ENCODE measurements at regions not wholly inside any gene's neighbourhood (a gene's known extent, or its start where the extent isn't known, plus 50 kb on each side); places are given as distances from the start of the nearest gene placed in this dataset.

GRCh38 chr17:33491871-33492481, 198.9 kb upstream of the ASIC2 start:
- WGBS, 2 donors: 57 to 63% methylated on average over 9 of the region's 9 CpGs
- Histone ChIP-seq H3K27me3 (no peaks in the 10 kb centered on the region), H3K4me1 (peaks cover 0 to 9% (median 4%) of the 10 kb centered on the region in 3 donors), H3K4me3 (no peak overlapping the region), H3K27ac (no peak overlapping the region), H3K9me3 (no peaks in the 10 kb centered on the region), H3K36me3 (no peaks in the 10 kb centered on the region)
- intact Hi-C loops (cut with DNase I): no loop called here
- no peak for DNase-seq
- TF ChIP-seq CTCF (IDR thresholded peaks at IDR 0.05) (no peak), POLR2A (IDR thresholded peaks at IDR 0.05) (no peak)

- Histone ChIP-seq H3K27me3 (no peaks in the 10 kb centered on the region), H3K4me1 (peaks cover 0 to 9% (median 4%) of the 10 kb centered on the region in 3 donors), H3K36me3 (no peaks in the 10 kb centered on the region), H3K9me3 (no peaks in the 10 kb centered on the region), H3K27ac (no peak overlapping the region), H3K4me3 (no peak overlapping the region)
- intact Hi-C loops (cut with DNase I): no loop called here
- no peak for DNase-seq
- 23 to 52% methylated on average over 2 to 3 of the region's 3 CpGs for WGBS, 2 donors
- TF ChIP-seq POLR2A (IDR thresholded peaks at IDR 0.05): no peak
- TF ChIP-seq CTCF (IDR thresholded peaks at IDR 0.05): no peak
Measured at GRCh38 chr17:33492731-33493265, 199.7 kb upstream of the ASIC2 start.

GRCh38 chr17:33493566-33493965, 200.5 kb upstream of the ASIC2 start:
- intact Hi-C loops (cut with DNase I): no loop called here
- no peak for TF ChIP-seq CTCF (IDR thresholded peaks at IDR 0.05)
- TF ChIP-seq POLR2A (IDR thresholded peaks at IDR 0.05): no peak
- H3K4me3 ChIP-seq: no peak overlapping the region
- no peaks in the 10 kb centered on the region for H3K27me3 ChIP-seq
- no peak overlapping the region for H3K27ac ChIP-seq
- H3K9me3 ChIP-seq: no peaks in the 10 kb centered on the region
- peaks cover 0 to 9% (median 4%) of the 10 kb centered on the region in 3 donors for H3K4me1 ChIP-seq
- DNase-seq: no peak
- 55 to 69% methylated on average over 5 of the region's 5 CpGs for WGBS, 2 donors
- H3K36me3 ChIP-seq: no peaks in the 10 kb centered on the region

GRCh38 chr17:33494151-33494550, 201.1 kb upstream of the ASIC2 start:
- intact Hi-C loops (cut with DNase I): no loop called here
- Histone ChIP-seq H3K4me3 (no peak overlapping the region), H3K27me3 (no peaks in the 10 kb centered on the region), H3K27ac (no peak overlapping the region), H3K9me3 (no peaks in the 10 kb centered on the region), H3K36me3 (no peaks in the 10 kb centered on the region), H3K4me1 (peaks cover 0 to 9% (median 4%) of the 10 kb centered on the region in 3 donors)
- DNase-seq: no peak
- TF ChIP-seq CTCF (IDR thresholded peaks at IDR 0.05): no peak
- TF ChIP-seq POLR2A (IDR thresholded peaks at IDR 0.05): no peak
- 56 to 72% methylated on average over 3 of the region's 4 CpGs for WGBS, 2 donors

GRCh38 chr17:33497623-33498022, 204.5 kb upstream of the ASIC2 start:
- Histone ChIP-seq H3K27ac (no peak overlapping the region), H3K27me3 (peaks cover 0 to 6% (median 0%) of the 10 kb centered on the region in 4 donors), H3K4me1 (peaks cover 0 to 17% (median 4%) of the 10 kb centered on the region in 3 donors), H3K36me3 (no peaks in the 10 kb centered on the region), H3K9me3 (no peaks in the 10 kb centered on the region), H3K4me3 (no peak overlapping the region)
- DNase-seq: no peak
- TF ChIP-seq CTCF (IDR thresholded peaks at IDR 0.05): no peak
- TF ChIP-seq POLR2A (IDR thresholded peaks at IDR 0.05): no peak
- 55 to 56% methylated on average over 2 to 3 of the region's 3 CpGs for WGBS, 2 donors
- intact Hi-C loops (cut with DNase I): no loop called here

Data from esophagus squamous epithelium (tissue), 5 donors.